ENCODE measurements at regions not wholly inside any gene's neighbourhood (a gene's known extent, or its start where the extent isn't known, plus 50 kb on each side); places are given as distances from the start of the nearest gene placed in this dataset.
A peak's percentile ranks its signal among the peaks of the same experiment; 100 is the strongest.

- Histone ChIP-seq H3K27ac (ENCODE audit: low read depth, low read length) (peak overlapping the region; percentile 87), H3K4me1 (ENCODE audit: control insufficient read depth, low read length) (peaks cover 54% of the 10 kb centered on the region), H3K9me2 (replicated peaks; ENCODE audit: control insufficient read depth, low read length) (no peaks in the 10 kb centered on the region), H3K79me2 (ENCODE audit: control insufficient read depth, low read length) (no peaks in the 10 kb centered on the region), H3F3A (ENCODE audit: control insufficient read depth, insufficient read depth) (peaks cover 8% of the 10 kb centered on the region), H3K36me3 (ENCODE audit: control insufficient read depth, low read length) (no peaks in the 10 kb centered on the region), H3K4me2 (ENCODE audit: low read length) (peak overlapping the region; percentile 84), H3K4me3 (ENCODE audit: low read length) (peak overlapping the region; percentile 68), H4K20me1 (ENCODE audit: control insufficient read depth, insufficient read depth, low read depth, low read length) (no peaks in the 10 kb centered on the region), H3K27me3 (ENCODE audit: control insufficient read depth, low read length) (peaks cover 3% of the 10 kb centered on the region; the same call in 1 of the 2 replicates), H3K9me3 (ENCODE audit: control insufficient read depth, insufficient read depth, low read length) (no peaks in the 10 kb centered on the region)
- TF ChIP-seq EZH2phosphoT487 (IDR thresholded peaks at IDR 0.05; ENCODE audit: borderline replicate concordance, low read length) (no peak), CTCF (IDR thresholded peaks at IDR 0.05; ENCODE audit: low read depth, low read length, poor library complexity, severe bottlenecking) (peak; percentile 51)
These were observed 117.2 kb downstream of the TLE3 start for GRCh38 chr15:69980341-69981059.

DNA sequence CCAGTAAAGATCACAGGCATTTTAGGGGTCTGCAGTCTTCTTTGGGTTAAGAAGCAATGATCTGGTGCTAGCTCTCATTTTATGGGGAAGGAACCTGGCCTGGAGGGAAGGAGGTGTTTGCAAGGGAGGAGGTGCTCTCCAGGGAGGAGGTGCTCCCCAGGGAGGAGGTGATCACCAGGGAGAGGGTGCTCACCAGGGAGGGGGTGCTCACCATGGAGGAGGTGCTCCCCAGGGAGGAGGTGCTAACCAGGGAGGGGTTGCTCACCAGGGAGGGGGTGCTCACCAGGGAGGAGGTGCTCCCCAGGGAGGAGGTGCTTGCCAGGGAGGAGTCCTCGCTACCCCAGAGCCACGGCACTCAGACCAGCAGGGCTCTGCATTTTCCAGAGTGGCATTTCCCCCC lies 115.7 kb downstream of the TLE3 start:
- Histone ChIP-seq H3F3A (ENCODE audit: control insufficient read depth, insufficient read depth) (peaks cover 8% of the 10 kb centered on the region), H3K27me3 (ENCODE audit: control insufficient read depth, low read length) (no peaks in the 10 kb centered on the region), H3K4me1 (ENCODE audit: control insufficient read depth, low read length) (peaks cover 51% of the 10 kb centered on the region), H4K20me1 (ENCODE audit: control insufficient read depth, insufficient read depth, low read depth, low read length) (no peaks in the 10 kb centered on the region), H3K79me2 (ENCODE audit: control insufficient read depth, low read length) (no peaks in the 10 kb centered on the region), H3K9me3 (ENCODE audit: control insufficient read depth, insufficient read depth, low read length) (no peaks in the 10 kb centered on the region), H3K27ac (ENCODE audit: low read depth, low read length) (no peak overlapping the region), H3K4me3 (ENCODE audit: low read length) (no peak overlapping the region), H3K36me3 (ENCODE audit: control insufficient read depth, low read length) (no peaks in the 10 kb centered on the region), H3K9me2 (replicated peaks; ENCODE audit: control insufficient read depth, low read length) (no peaks in the 10 kb centered on the region), H3K4me2 (ENCODE audit: low read length) (no peak overlapping the region)
- TF ChIP-seq EZH2phosphoT487 (IDR thresholded peaks at IDR 0.05; ENCODE audit: borderline replicate concordance, low read length), result no peak
- TF ChIP-seq CTCF (IDR thresholded peaks at IDR 0.05; ENCODE audit: low read depth, low read length, poor library complexity, severe bottlenecking), result no peak

DNA sequence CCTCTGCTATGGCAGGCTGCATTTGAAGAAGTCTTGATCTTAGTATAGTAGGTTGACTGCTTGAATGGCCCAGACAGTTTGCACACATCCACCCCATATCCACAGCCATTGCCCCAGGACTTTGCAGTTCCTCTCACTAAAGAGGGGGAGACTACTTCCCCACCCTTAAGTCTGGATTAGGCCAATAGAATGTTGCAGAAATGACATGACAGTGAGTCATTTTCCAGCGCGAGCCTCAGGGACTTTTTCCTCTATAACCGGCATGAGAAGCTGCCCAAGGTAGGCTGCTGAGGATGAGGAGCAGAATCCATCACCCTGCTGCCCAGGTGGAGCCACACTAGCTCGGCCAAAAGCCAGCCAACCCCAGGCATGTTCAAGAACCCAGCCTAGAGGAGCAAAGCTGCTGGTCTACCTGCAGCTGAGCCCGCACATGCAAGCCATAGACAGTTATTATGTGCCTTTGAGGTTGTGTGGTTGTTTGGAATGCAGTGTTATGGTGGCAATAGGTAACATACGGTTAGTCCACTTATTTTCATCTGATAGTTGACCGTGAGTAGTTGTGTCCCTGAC lies 113.9 kb downstream of the TLE3 start:
- Histone ChIP-seq H3K4me3 (ENCODE audit: low read length) (no peak overlapping the region), H4K20me1 (ENCODE audit: control insufficient read depth, insufficient read depth, low read depth, low read length) (no peaks in the 10 kb centered on the region), H3K36me3 (ENCODE audit: control insufficient read depth, low read length) (no peaks in the 10 kb centered on the region), H3K9me3 (ENCODE audit: control insufficient read depth, insufficient read depth, low read length) (no peaks in the 10 kb centered on the region), H3F3A (ENCODE audit: control insufficient read depth, insufficient read depth) (peaks cover 5% of the 10 kb centered on the region), H3K27me3 (ENCODE audit: control insufficient read depth, low read length) (no peaks in the 10 kb centered on the region), H3K79me2 (ENCODE audit: control insufficient read depth, low read length) (no peaks in the 10 kb centered on the region), H3K27ac (ENCODE audit: low read depth, low read length) (no peak overlapping the region), H3K4me2 (ENCODE audit: low read length) (no peak overlapping the region), H3K4me1 (ENCODE audit: control insufficient read depth, low read length) (peaks cover 46% of the 10 kb centered on the region), H3K9me2 (replicated peaks; ENCODE audit: control insufficient read depth, low read length) (no peaks in the 10 kb centered on the region)
- TF ChIP-seq EZH2phosphoT487 (IDR thresholded peaks at IDR 0.05; ENCODE audit: borderline replicate concordance, low read length) (no peak), CTCF (IDR thresholded peaks at IDR 0.05; ENCODE audit: low read depth, low read length, poor library complexity, severe bottlenecking) (no peak)

All from DOHH2 (cell line).